Hematopoietic multipotent progenitor cell (in vitro differentiated cells): ENCODE measurements at regions not wholly inside any gene's neighbourhood (a gene's known extent, or its start where the extent isn't known, plus 50 kb on each side); places are given as distances from the start of the nearest gene placed in this dataset.
A peak's percentile ranks its signal among the peaks of the same experiment; 100 is the strongest.
"Not testable (repeated sequence)": the region's sequence is repeated elsewhere in the genome, so short reads cannot be mapped to it uniquely, and the experiment has no call there.

ENCODE experiments used
- DNase-seq, 3 donors: peaks; one replicate each; pipeline ENCODE4 v3.0.0-alpha.2; 2011 to 2015; ENCODE audit warnings: low read depth in 2 of 3, low spot score in 2 of 3

GRCh38 chrX:30008031-30008430 is 207.3 kb upstream of the MAGEB2 start:
- DNase-seq: no peak

- DNase-seq: no peak
Measured at GRCh38 chrX:30010471-30010870, 204.9 kb upstream of the MAGEB2 start.

GRCh38 chrX:30015440-30015839 is 199.9 kb upstream of the MAGEB2 start:
- no peak for DNase-seq

GRCh38 chrX:30027636-30028035 is 187.7 kb upstream of the MAGEB2 start:
- DNase-seq: no peak

GRCh38 chrX:30036406-30036805 is 179.0 kb upstream of the MAGEB2 start:
- not testable (repeated sequence) for DNase-seq

- no peak for DNase-seq
Measured at GRCh38 chrX:30039768-30040167, 175.6 kb upstream of the MAGEB2 start.

GRCh38 chrX:30060718-30061117 is 154.6 kb upstream of the MAGEB2 start:
- DNase-seq: no peak

GRCh38 chrX:30065226-30065625 is 150.1 kb upstream of the MAGEB2 start:
- DNase-seq: no peak

- DNase-seq: no peak
Measured at GRCh38 chrX:30067677-30068076, 147.7 kb upstream of the MAGEB2 start.

GRCh38 chrX:30085571-30085970 is 129.8 kb upstream of the MAGEB2 start:
- DNase-seq: no peak

- DNase-seq: no peak
Measured at GRCh38 chrX:30111431-30111830, 103.9 kb upstream of the MAGEB2 start.

GRCh38 chrX:30141966-30142365 is 73.4 kb upstream of the MAGEB2 start:
- DNase-seq: peak in 2 of 3 donors; percentile 25 to 67

- DNase-seq: no peak
Measured at GRCh38 chrX:30144221-30144620, 71.1 kb upstream of the MAGEB2 start.

GRCh38 chrX:30144971-30145731 is 70.2 kb upstream of the MAGEB2 start:
- DNase-seq: peak in 1 of 3 donors; percentile 1

GRCh38 chrX:30147996-30148643 is 67.2 kb upstream of the MAGEB2 start:
- no peak for DNase-seq

- DNase-seq: peak in 2 of 3 donors; percentile 3 to 9
Measured at GRCh38 chrX:30149206-30149605, 66.2 kb upstream of the MAGEB2 start.

GRCh38 chrX:30150196-30150895 is 65.0 kb upstream of the MAGEB2 start:
- no peak for DNase-seq

- DNase-seq: no peak
Measured at GRCh38 chrX:30151964-30152363, 63.4 kb upstream of the MAGEB2 start.

GRCh38 chrX:30153175-30153880 is 62.0 kb upstream of the MAGEB2 start:
- no peak for DNase-seq

- no peak for DNase-seq
Measured at GRCh38 chrX:30153881-30154260, 61.5 kb upstream of the MAGEB2 start.

GRCh38 chrX:30156009-30156408 is 59.4 kb upstream of the MAGEB2 start:
- no peak for DNase-seq
